ENCODE measurements at regions not wholly inside any gene's neighbourhood (a gene's known extent, or its start where the extent isn't known, plus 50 kb on each side); places are given as distances from the start of the nearest gene placed in this dataset.
A peak's percentile ranks its signal among the peaks of the same experiment; 100 is the strongest.
"Not testable (repeated sequence)": the region's sequence is repeated elsewhere in the genome, so short reads cannot be mapped to it uniquely, and the experiment has no call there.

GRCh38 chr15:31598620-31599019 is 272.0 kb downstream of the KLF13 start:
- no peak for DNase-seq (ENCODE audit: low read depth)

GRCh38 chr15:31605467-31605931 is 278.9 kb downstream of the KLF13 start:
- DNase-seq (ENCODE audit: low read depth), result no peak

GRCh38 chr15:31606194-31606669 is 279.6 kb downstream of the KLF13 start:
- DNase-seq (ENCODE audit: low read depth), result no peak

- no peak for DNase-seq (ENCODE audit: low read depth)
These were observed 280.4 kb downstream of the KLF13 start for GRCh38 chr15:31606931-31607497.

GRCh38 chr15:31607656-31608055 is 281.0 kb downstream of the KLF13 start:
- no peak for DNase-seq (ENCODE audit: low read depth)

GRCh38 chr15:31609258-31609681 is 282.6 kb downstream of the KLF13 start:
- DNase-seq (ENCODE audit: low read depth), result no peak

GRCh38 chr15:31609906-31610305 is 283.3 kb downstream of the KLF13 start:
- no peak for DNase-seq (ENCODE audit: low read depth)

- no peak for DNase-seq (ENCODE audit: low read depth)
These were observed 289.2 kb downstream of the KLF13 start for GRCh38 chr15:31615643-31616415.

- not testable (repeated sequence) for DNase-seq (ENCODE audit: low read depth)
These were observed 296.7 kb downstream of the KLF13 start for GRCh38 chr15:31623297-31623696.

- DNase-seq (ENCODE audit: low read depth), result not testable (repeated sequence)
These were observed 297.5 kb downstream of the KLF13 start for GRCh38 chr15:31624115-31624514.

GRCh38 chr15:31635715-31636114 is 309.1 kb downstream of the KLF13 start:
- DNase-seq (ENCODE audit: low read depth), result not testable (repeated sequence)

- DNase-seq (ENCODE audit: low read depth), result not testable (repeated sequence)
These were observed 310.3 kb downstream of the KLF13 start for GRCh38 chr15:31636911-31637310.

- not testable (repeated sequence) for DNase-seq (ENCODE audit: low read depth)
These were observed 317.3 kb downstream of the KLF13 start for GRCh38 chr15:31643955-31644354.

- DNase-seq (ENCODE audit: low read depth), result not testable (repeated sequence)
These were observed 318.1 kb downstream of the KLF13 start for GRCh38 chr15:31644761-31645160.

- DNase-seq (ENCODE audit: low read depth), result not testable (repeated sequence)
These were observed 320.7 kb downstream of the KLF13 start for GRCh38 chr15:31647337-31647826.

- DNase-seq (ENCODE audit: low read depth), result not testable (repeated sequence)
These were observed 323.0 kb downstream of the KLF13 start for GRCh38 chr15:31649634-31650033.

GRCh38 chr15:31650055-31650701 is 323.5 kb downstream of the KLF13 start:
- peak; percentile 46 for DNase-seq (ENCODE audit: low read depth)

- not testable (repeated sequence) for DNase-seq (ENCODE audit: low read depth)
These were observed 330.3 kb downstream of the KLF13 start for GRCh38 chr15:31656915-31657314.

GRCh38 chr15:31660816-31661215 is 334.2 kb downstream of the KLF13 start:
- no peak for DNase-seq (ENCODE audit: low read depth)

GRCh38 chr15:31665732-31666131 is 339.1 kb downstream of the KLF13 start:
- not testable (repeated sequence) for DNase-seq (ENCODE audit: low read depth)

GRCh38 chr15:31669158-31669908 is 342.7 kb downstream of the KLF13 start:
- DNase-seq (ENCODE audit: low read depth), result not testable (repeated sequence)

GRCh38 chr15:31673263-31673662 is 346.6 kb downstream of the KLF13 start:
- DNase-seq (ENCODE audit: low read depth), result not testable (repeated sequence)
